DMS53 (cell line): ENCODE measurements at regions not wholly inside any gene's neighbourhood (a gene's known extent, or its start where the extent isn't known, plus 50 kb on each side); places are given as distances from the start of the nearest gene placed in this dataset.

Experiments used
- DNase-seq: peaks from one replicate; lab custom pipeline; 2025; lab: John Stamatoyannopoulos, UW

DNA sequence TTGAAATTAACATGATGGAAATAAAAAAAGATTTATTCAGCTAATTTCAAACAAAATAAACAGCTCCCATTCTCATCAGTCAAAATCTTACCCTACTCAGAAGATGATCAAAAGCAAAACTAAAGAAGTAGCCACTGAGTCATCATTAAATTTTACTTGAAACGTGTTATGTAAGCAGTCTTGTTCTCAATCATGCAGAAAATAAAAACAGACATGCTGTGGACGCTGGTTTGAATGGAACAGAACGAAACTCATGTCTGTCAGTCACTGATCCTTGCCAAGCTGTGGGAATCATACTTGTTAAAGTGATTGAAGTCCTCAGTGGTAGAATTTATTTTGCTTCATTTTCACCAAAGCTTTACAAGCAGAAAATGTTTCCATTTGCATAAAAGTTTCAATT lies 77.2 kb upstream of the TLR3 start:
- DNase-seq, result no peak

GRCh38 chr4:185992585-185992984 lies 76.4 kb upstream of the TLR3 start:
- DNase-seq, result no peak

DNA sequence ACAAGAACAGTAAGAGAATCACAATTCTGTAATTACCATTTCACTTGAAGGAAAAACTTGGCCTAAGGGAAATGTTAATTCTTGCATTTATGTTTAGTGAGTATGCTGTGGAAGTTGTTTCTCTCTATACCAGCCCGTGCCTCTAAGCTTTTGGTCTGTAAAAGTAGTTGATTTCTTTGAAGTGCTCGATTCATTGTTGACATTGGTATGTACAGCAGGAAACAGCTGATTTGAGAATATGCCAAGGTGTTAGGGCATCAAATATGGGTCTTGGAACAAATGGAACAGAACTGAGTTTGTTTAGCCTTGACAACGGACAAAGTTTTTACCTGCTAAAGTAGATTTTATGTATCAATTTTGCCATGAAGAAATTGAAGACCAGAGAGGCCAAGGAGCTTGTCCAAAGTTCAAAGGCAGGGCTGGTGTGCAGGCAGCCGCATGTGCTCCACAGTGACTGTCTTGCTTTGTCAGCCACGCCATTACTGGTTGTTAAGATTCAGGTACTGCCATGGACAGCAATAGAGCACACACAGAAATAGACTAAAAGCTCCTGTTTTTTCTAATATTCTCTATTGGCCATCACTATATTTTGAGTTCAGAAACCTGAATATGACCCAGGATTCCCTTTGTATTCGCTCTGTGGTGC lies 75.5 kb upstream of the TLR3 start:
- DNase-seq, result peak; percentile 17

- no peak for DNase-seq
These were observed 74.2 kb upstream of the TLR3 start for GRCh38 chr4:185994750-185995149.

DNA sequence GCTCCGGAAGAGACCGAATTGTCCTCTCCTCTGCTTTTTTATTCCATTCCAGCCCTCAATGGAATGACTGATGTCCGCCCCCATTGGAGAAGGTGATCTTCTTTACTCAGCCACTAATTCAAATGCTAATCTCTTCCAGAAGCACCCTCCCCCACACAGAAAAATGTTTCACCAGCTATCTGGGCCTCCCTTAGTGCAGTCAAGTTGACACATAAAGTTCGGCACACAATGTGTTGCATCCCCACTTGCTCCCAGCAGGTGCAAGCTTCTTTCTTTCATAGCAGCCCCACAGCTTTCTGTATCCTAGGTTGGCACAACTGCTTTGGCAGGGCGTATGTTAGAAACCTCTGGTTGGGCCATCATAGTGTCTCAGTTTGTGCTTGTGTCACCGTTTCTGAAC lies 73.3 kb upstream of the TLR3 start:
- DNase-seq, result no peak

DNA sequence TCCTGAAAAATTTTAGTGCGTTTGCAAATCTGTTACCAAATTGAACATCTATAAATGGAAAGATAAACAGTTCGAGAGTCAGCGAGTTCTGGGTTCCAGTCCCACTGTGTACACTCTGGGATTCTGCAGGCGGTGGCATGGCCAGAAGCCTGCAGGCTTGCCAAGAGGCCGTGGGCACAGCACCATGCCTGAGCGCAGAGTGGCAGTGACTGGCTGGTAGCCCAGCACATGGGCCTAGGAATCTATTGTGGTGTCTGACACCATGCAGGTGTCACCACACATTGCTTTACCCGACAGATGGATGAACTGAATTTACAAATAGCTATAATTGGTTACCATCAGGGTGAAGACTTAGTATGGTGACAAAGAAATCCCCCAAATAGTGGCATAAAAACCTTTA lies 71.7 kb upstream of the TLR3 start:
- no peak for DNase-seq

- DNase-seq, result no peak
These were observed 70.2 kb upstream of the TLR3 start for GRCh38 chr4:185998791-185999190.

GRCh38 chr4:185999207-185999606 lies 69.7 kb upstream of the TLR3 start:
- DNase-seq, result no peak

DNA sequence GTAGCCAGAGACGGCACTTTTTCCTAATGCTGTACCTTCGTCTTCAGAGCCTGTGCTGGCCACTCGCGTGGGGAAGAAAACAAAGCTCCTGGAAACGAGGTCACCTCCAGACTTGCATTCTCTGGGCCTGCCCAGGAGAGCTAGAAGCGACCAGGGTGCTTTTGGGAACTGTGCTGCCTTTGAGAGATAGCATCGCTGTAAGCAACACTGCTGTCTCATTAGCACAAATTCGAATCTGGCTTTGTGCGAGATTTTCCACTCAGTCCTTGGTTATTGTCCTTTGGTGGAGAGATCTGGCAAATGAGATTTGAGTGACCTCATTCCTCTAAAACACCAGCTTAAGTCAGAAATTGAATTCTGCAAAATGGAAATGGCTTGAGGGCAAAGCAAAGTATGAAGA lies 66.1 kb upstream of the TLR3 start:
- no peak for DNase-seq

DNA sequence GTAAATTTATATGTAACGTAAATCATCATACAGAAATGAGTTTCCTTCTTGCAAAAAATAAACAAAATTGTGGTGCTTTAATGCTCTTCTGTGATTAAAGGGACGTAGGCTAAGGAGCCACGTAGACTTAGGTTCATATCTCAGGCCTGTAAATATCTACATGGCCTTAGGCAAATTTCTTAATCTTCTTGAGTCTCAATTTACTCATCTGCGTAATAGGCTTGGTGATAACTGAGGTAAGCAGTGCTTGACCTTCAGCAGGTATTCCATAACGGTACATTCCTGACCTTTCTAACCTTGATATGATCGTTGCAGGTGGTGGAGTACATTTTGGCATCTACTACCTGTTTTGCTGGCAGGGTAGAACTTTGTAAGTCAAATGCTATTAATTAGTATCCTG lies 65.2 kb upstream of the TLR3 start:
- no peak for DNase-seq

- DNase-seq, result no peak
These were observed 60.9 kb upstream of the TLR3 start for GRCh38 chr4:186008057-186008456.

- no peak for DNase-seq
These were observed 59.0 kb upstream of the TLR3 start for GRCh38 chr4:186009976-186010375.

- DNase-seq, result no peak
These were observed 58.1 kb upstream of the TLR3 start for GRCh38 chr4:186010821-186011220.

GRCh38 chr4:186012071-186012470 lies 56.9 kb upstream of the TLR3 start:
- no peak for DNase-seq

GRCh38 chr4:186013419-186014186 lies 55.4 kb upstream of the TLR3 start:
- no peak for DNase-seq

- DNase-seq, result peak; percentile 15
These were observed 53.6 kb upstream of the TLR3 start for GRCh38 chr4:186015212-186015817.

GRCh38 chr4:186016796-186017195 lies 52.2 kb upstream of the TLR3 start:
- DNase-seq, result no peak

GRCh38 chr4:186017801-186018200 lies 51.2 kb upstream of the TLR3 start:
- DNase-seq, result no peak

DNA sequence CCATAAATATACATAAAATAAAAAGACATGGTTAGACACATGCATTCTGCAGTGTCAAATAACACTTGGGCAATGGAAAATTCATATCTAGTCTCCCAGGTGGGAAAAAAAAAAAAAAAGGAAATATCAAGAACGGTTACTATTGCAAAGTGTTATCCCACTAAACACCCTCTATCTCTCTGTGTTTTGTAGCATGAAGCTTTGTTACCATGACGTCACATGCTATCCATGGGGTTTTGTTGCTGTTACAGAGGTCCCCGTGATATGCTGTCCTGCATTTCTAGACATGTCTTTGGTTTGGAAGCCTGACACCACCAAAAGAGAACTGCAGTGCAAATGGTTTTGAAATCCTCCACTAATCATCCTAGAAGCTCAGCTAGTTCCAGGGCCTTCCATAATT lies 50.7 kb upstream of the TLR3 start:
- no peak for DNase-seq

- DNase-seq, result no peak
These were observed 50.2 kb upstream of the TLR3 start for GRCh38 chr4:186018784-186019183.
